Endothelial cell of umbilical vein (primary cell): ENCODE measurements at regions not wholly inside any gene's neighbourhood (a gene's known extent, or its start where the extent isn't known, plus 50 kb on each side); places are given as distances from the start of the nearest gene placed in this dataset.

Experiments
- BruUV-seq: library from RNA; stranded (reverse); fragments of 400-500 nt; replicated peaks from 2 replicates; lab custom pipeline; 2021; lab: Mats Ljungman, UMichigan
- CTCF ChIA-PET: fragments of 300-600, 350-600 bp; sonication (Branson Sonifier 250); formaldehyde crosslinking; loops from one replicate; lab custom pipeline; 2021; ENCODE audit warnings: antibody characterized with exemption, inconsistent platforms; lab: Charles Lee
- POLR2A ChIA-PET: fragments of 300-600, 350-600 bp; sonication (Branson Sonifier 250); formaldehyde crosslinking; loops from one replicate; lab custom pipeline; 2021; ENCODE audit warnings: antibody characterized with exemption, inconsistent platforms; lab: Charles Lee
- DNase-seq: peaks from one replicate; pipeline ENCODE4 v3.0.0-alpha.2; 2011; ENCODE audit warnings: low read depth, low spot score
- FAIRE-seq: peaks from 2 replicates; lab custom pipeline; 2011; peaks lifted over from hg19 to GRCh38; lab: Jason Lieb, UNC
- H2AFZ ChIP-seq: 2 replicates; pipeline ENCODE4 v1.6.0; 2012; ENCODE audit warnings: low read depth, low read length, control low read depth, inconsistent platforms
- H3K27ac ChIP-seq: 2 replicates; pipeline ENCODE4 v1.5.1; 2011; ENCODE audit warnings: low read depth, mild to moderate bottlenecking, control low read depth, low read length, moderate library complexity; ENCODE audit not compliant: insufficient read depth
- H3K27me3 ChIP-seq, 2 experiments: 2 replicates each; pipeline versions ENCODE4 v1.6.0 to v1.6.1; 2011; ENCODE audit warnings: low read length in 2 of 2, mixed read lengths in 1 of 2; ENCODE audit not compliant: control insufficient read depth in 2 of 2, insufficient read depth in 2 of 2
- H3K36me3 ChIP-seq, 2 experiments: 2 replicates in 1 of 2; 3 replicates in 1 of 2; pipeline ENCODE4 v1.5.1; 2011; ENCODE audit warnings: low read length in 2 of 2, mild to moderate bottlenecking in 1 of 2, moderate library complexity in 1 of 2; ENCODE audit not compliant: control insufficient read depth in 2 of 2, insufficient read depth in 2 of 2; ENCODE audit errors: extremely low read depth in 1 of 2
- H3K4me1 ChIP-seq: 3 replicates; pipeline ENCODE4 v1.5.1; 2011; ENCODE audit warnings: mild to moderate bottlenecking, low read length; ENCODE audit not compliant: control insufficient read depth, insufficient read depth; ENCODE audit errors: extremely low read depth
- H3K4me2 ChIP-seq: 2 replicates; pipeline ENCODE4 v1.6.1; 2011; ENCODE audit warnings: low read length, control low read depth, mixed read lengths; ENCODE audit not compliant: insufficient read depth
- H3K4me3 ChIP-seq, 3 experiments: fragments of 200-600 bp in 1 of 3; sonication (generic), shearing (Covaris generic) in 1 of 3; replicated peaks in 1 of 3; 2 replicates each; pipeline ENCODE4 v1.5.1; 2011 to 2016; ENCODE audit warnings: control low read depth in 3 of 3, low read length in 3 of 3, mild to moderate bottlenecking in 2 of 3, inconsistent platforms in 1 of 3, low read depth in 1 of 3, moderate library complexity in 1 of 3; ENCODE audit not compliant: insufficient read depth in 1 of 3
- H3K79me2 ChIP-seq: 2 replicates; pipeline ENCODE4 v1.6.0; 2012; ENCODE audit warnings: low read length, inconsistent platforms; ENCODE audit not compliant: control insufficient read depth, insufficient read depth
- H3K9ac ChIP-seq: replicated peaks from 2 replicates; pipeline ENCODE3; 2011; ENCODE audit warnings: low read length, control low read depth; ENCODE audit not compliant: insufficient read depth; ENCODE audit errors: extremely low read depth
- H3K9me1 ChIP-seq: replicated peaks from 3 replicates; pipeline ENCODE4 v1.6.0; 2011; ENCODE audit warnings: mild to moderate bottlenecking, low read length; ENCODE audit not compliant: control insufficient read depth, insufficient read depth; ENCODE audit errors: extremely low read depth
- H3K9me3 ChIP-seq: replicated peaks from 2 replicates; pipeline ENCODE4 v1.5.1; 2012; ENCODE audit warnings: low read length, inconsistent platforms; ENCODE audit not compliant: control insufficient read depth, insufficient read depth
- H4K20me1 ChIP-seq: replicated peaks from 2 replicates; pipeline ENCODE3; 2011; ENCODE audit warnings: mild to moderate bottlenecking, low read length; ENCODE audit not compliant: control insufficient read depth, insufficient read depth; ENCODE audit errors: extremely low read depth
- CTCF ChIP-seq, 2 donors: IDR thresholded peaks; 1 replicate in 1 of 2; 2 replicates in 1 of 2; pipeline ENCODE4 v1.5.1; 2011; ENCODE audit warnings: low read length in 2 of 2, mild to moderate bottlenecking in 2 of 2, moderate library complexity in 2 of 2, control low read depth in 1 of 2, inconsistent platforms in 1 of 2, low read depth in 1 of 2; ENCODE audit not compliant: insufficient read depth in 1 of 2; ENCODE audit errors: extremely low read depth in 1 of 2
- EZH2 ChIP-seq: IDR thresholded peaks from 2 replicates; pipeline ENCODE4 v1.6.1; 2012; ENCODE audit warnings: borderline replicate concordance, low read depth, mild to moderate bottlenecking, moderate library complexity, low read length, inconsistent platforms; ENCODE audit not compliant: severe bottlenecking
- FOS ChIP-seq: IDR thresholded peaks from 2 replicates; pipeline ENCODE4 v1.6.1; 2011; ENCODE audit warnings: mild to moderate bottlenecking, low read length, moderate library complexity, borderline replicate concordance; ENCODE audit not compliant: insufficient read depth
- GATA2 ChIP-seq: IDR thresholded peaks from 2 replicates; pipeline ENCODE4 v1.7.0; 2011; ENCODE audit warnings: low read depth, mild to moderate bottlenecking, moderate library complexity, mixed read lengths, low read length; ENCODE audit not compliant: insufficient read length, insufficient read depth
- JUN ChIP-seq: IDR thresholded peaks from 2 replicates; pipeline ENCODE4 v1.6.1; 2011; ENCODE audit warnings: borderline replicate concordance, low read depth; ENCODE audit not compliant: insufficient read length, insufficient read depth
- MYC ChIP-seq: IDR thresholded peaks from one replicate; pipeline ENCODE4 v1.6.1; 2011; ENCODE audit warnings: mild to moderate bottlenecking, low read depth, low read length
- POLR2A ChIP-seq: IDR thresholded peaks from 2 replicates; pipeline ENCODE4 v1.6.1; 2012; ENCODE audit warnings: low read depth, mild to moderate bottlenecking, control low read depth, low read length
- POLR2AphosphoS5 ChIP-seq: IDR thresholded peaks from 2 replicates; pipeline ENCODE4 v1.6.1; 2012; ENCODE audit warnings: low read depth, mild to moderate bottlenecking, control low read depth, low read length, moderate library complexity; ENCODE audit not compliant: insufficient read depth
- dilution Hi-C: fragments of 300-500 bp; cut with MboI; formaldehyde crosslinking; loops from one replicate; pipeline ENCODE4 v1.15.0; 2019; ENCODE audit warnings: low sequenced_read_pairs; ENCODE audit not compliant: extremely low pct_ligation_motif_present
- intact Hi-C: fragments of 100-400 bp; cut with micrococcal nuclease; formaldehyde crosslinking; loops from one replicate; pipeline ENCODE4 v1.10.0; 2022
- TF ChIP-seq, protein P1 (sequence below): IDR thresholded peaks from 2 replicates; pipeline ENCODE4 v1.6.1; 2011; ENCODE audit not compliant: insufficient read depth, insufficient read length

- Histone ChIP-seq H3K4me2 (no peak overlapping the region), H3K36me3 (no peaks in the 10 kb centered on the region), H4K20me1 (no peaks in the 10 kb centered on the region), H3K27ac (no peak overlapping the region), H3K27me3 (no peaks in the 10 kb centered on the region), H2AFZ (no peak overlapping the region), H3K9me3 (no peaks in the 10 kb centered on the region), H3K9me1 (no peaks in the 10 kb centered on the region), H3K4me3 (no peak overlapping the region), H3K9ac (no peak overlapping the region), H3K4me1 (no peaks in the 10 kb centered on the region), H3K79me2 (no peaks in the 10 kb centered on the region)
- DNase-seq (no peak), FAIRE-seq (no peak)
- TF ChIP-seq JUN (no peak), MYC (no peak), CTCF (IDR thresholded peaks at IDR 0.05; ENCODE audit: extremely low read depth in 1 of 2, insufficient read depth in 1 of 2, low read depth in 1 of 2, low read length in 2 of 2) (no peak), POLR2A (no peak), GATA2 (no peak), POLR2AphosphoS5 (no peak), EZH2 (no peak), FOS (no peak)
- TF ChIP-seq, protein P1, sequence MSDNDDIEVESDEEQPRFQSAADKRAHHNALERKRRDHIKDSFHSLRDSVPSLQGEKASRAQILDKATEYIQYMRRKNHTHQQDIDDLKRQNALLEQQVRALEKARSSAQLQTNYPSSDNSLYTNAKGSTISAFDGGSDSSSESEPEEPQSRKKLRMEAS, result no peak
- dilution Hi-C loops (no loop called here), intact Hi-C loops (no loop called here)
- ChIA-PET CTCF (no interaction called here), POLR2A (no interaction called here)
- no TSS peak for BruUV-seq
Observed at GRCh38 chr20:52754366-52754765, 217.8 kb upstream of the TSHZ2 start.
